HG03103 (cell line): ENCODE measurements at regions not wholly inside any gene's neighbourhood (a gene's known extent, or its start where the extent isn't known, plus 50 kb on each side); places are given as distances from the start of the nearest gene placed in this dataset.

Experiments used
- ATAC-seq: cut with Tn5 transposase; IDR thresholded peaks from one replicate; pipeline ENCODE4 v1.9.1; 2021; ENCODE audit warnings: low read depth; ENCODE audit not compliant: unreplicated experiment

GRCh38 chr12:34361721-34362316 is 339.5 kb downstream of the ALG10 start:
- no peak for ATAC-seq

DNA sequence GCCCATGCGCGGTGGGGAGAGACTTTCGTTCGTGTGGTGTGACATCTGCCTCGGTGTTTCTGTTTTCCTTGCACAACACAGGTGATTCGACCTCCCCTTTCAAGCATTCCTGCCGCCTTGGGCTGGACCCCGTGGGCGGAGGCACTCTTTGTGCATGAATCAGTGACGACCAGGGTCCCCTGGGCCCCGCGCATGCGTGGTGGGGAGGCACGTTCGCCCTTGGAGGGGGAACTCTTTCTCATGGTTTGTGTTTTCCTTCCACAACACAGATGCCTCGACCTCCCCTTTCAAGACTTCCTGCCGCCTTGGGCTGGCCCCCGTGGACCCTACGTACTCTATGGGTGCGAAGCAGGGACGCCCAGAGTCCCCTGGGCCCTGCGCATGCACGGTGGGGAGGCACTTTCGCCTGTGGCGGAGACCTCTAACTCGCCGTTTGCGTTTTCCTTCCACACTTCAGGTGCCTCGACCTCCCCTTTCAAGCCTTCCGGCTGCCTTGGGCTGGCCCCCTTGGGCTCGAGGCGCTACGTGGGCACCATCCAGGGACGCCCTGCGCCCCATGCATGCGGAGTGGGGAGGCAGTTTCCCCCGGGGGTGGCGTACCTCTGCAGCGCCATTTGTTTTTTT is 340.9 kb downstream of the ALG10 start:
- no peak for ATAC-seq

GRCh38 chr12:34368079-34368478 is 345.8 kb downstream of the ALG10 start:
- ATAC-seq: no peak

GRCh38 chr12:34371050-34371449 is 348.8 kb downstream of the ALG10 start:
- ATAC-seq: no peak

DNA sequence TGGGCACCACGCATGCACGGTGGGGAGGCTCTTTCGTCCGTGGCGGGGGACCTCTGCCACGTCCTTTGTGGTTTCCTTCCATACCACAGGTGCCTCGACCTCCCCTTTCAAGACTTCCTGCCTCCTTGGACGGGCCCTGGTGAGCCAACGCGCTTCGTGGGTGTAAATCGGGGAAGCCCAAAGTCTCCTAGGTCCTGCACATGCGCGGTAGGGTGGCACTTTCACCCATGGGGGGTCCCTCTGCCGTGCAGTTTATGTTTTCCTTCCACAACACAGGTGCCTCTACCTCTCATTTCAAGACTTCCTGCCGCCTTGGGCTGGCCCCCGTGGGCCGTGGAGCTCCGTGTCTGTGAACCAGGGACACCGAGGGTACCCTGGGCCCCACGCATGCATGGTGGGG is 349.7 kb downstream of the ALG10 start:
- ATAC-seq: no peak

- no peak for ATAC-seq
Measured at GRCh38 chr12:34373926-34374325, 351.6 kb downstream of the ALG10 start.

- no peak for ATAC-seq
Measured at GRCh38 chr12:34376133-34376799, 354.0 kb downstream of the ALG10 start.

DNA sequence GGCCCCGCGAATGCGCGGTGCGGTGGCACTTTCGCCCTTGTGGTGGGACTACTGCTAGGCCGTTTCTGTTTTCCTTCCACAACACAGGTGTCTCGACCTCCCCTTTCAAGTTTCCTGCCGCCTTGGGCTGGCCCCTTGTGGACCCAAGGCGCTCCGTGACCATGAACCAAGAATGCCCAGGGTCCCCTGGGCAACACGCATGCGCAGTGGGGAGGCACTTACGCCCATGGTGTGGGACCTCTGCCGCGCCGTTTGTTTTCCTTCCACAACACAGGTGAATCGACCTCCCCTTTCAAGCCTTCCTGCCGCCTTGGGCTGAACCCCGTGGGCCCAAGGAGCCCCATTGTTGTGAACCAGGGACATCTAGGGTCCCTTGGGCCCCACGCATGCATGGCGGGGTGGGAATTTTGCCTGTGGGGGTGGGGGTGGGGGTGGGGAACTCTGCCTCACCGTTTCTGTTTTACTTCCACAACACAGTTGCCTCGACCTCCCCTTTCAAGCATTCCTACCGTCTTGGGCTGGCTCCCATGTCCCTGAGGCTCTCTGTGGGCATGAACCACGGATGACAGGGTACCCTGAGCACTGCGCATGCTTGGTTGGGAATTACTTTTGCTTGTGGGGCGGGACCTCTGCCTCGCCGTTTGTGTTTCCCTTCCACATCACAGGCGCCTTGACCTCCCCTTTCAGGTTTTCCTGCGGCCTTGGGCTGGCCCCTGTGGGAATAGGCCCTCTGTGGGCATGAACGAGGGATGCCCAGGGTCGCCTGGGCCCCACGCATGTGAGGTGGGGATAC is 355.1 kb downstream of the ALG10 start:
- no peak for ATAC-seq

- no peak for ATAC-seq
Measured at GRCh38 chr12:34379142-34379541, 356.8 kb downstream of the ALG10 start.

DNA sequence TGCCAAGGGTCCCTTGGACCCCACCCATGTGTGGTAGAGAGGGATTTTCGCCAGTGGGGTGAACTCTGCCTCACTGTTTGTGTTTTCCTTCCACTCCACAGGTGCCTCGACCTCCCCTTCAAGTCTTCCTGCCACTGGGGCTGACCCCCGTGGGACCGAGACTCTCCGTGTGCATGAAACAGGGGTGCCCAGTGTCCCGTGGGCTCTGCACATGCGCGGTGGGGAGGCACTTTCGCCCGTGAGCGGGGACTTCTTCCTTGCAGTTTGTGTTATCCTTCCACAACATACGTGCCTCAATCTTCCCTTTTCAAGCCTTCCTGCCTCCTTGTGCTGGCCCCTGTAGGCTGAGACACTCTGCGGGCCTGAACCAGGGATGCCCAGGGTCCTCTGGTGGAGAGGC is 362.4 kb downstream of the ALG10 start:
- ATAC-seq: no peak

DNA sequence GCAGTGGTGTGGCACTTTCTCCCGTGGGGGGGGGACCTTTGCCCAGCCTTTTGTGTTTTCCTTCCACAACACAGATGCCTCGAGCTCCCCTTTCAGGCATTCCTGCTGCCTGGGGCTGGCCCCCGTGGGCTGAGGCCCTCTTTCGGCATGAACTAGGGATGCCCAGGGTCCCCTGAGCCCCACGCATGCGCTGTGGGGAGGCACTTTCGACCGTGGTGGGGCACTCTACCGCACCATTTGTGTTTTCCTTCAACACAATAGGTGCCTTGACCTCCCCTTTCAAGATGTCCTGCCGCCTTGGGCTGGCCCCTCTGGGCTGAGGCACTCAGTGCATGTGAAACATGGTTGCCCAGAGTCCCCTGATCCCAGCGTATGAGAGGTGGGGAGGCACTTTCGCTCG is 363.7 kb downstream of the ALG10 start:
- ATAC-seq: no peak

- no peak for ATAC-seq
Measured at GRCh38 chr12:34386621-34387255, 364.4 kb downstream of the ALG10 start.

GRCh38 chr12:34387711-34388635 is 365.7 kb downstream of the ALG10 start:
- ATAC-seq: no peak

DNA sequence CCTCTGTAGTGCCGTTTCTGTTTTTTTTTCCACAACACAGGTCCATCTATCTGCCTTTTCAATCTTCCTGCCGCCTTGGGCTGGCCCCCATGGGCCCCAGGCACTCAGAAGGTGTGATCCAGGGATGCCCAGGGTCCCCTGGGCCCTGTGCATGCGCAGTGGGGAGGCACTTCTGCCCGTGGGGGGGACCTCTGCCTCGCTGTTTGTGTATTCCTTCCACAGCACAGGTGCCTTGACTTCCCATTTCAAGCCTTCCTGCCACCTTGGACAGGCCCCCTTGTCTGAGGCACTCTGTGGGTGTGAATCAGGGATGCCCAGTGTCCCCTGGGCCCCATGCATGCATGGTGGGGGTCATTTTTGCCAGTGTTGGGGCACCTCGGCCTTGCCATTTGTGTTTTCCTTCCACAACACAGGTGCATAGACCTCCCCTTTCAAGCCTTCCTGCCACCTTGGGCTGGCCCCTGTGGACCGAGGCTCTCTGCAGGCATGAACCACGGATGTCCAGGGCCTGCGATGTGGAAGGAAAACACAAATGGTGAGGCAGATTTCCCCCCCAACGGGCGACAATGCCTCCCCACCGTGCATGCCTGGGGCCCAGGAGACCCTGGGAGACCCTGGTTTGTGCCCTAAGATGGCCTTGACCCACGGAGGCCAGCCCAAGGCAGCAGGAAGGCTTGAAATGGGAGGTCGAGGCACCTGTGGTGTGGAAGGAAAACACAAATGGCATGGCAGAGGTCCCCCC is 366.5 kb downstream of the ALG10 start:
- ATAC-seq: no peak

GRCh38 chr12:34389378-34390170 is 367.3 kb downstream of the ALG10 start:
- ATAC-seq: no peak

DNA sequence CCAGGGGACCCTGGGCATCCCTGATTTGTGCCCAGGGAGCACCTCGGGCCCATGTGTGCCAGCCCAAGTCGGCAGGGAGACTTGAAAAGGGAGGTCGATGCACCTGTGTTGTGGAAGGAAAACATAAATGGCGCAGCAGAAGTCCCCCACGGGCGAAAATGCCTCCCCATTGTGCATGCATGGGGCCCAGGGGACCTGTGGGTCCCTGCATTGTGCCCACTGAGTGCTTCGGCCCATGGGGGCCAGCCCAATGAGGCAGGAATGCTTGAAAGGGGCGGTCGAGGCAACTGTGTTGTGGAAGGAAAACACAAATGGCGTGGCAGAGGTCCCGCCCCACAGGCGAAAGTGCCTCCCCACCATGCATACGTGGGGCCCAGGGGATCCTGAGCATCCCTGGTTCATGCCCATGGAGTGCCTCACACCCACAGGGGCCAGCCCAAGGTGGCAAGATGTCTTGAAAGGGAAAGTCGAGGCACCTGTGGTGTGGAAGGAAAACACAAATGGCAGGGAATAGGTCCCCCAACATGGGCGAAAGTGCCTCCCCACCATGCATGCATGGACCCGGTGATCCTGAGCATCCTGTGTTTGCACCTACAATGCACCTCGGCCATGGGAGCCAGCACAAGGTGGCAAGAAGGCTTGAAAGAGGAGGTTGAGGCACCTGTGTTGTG is 368.0 kb downstream of the ALG10 start:
- ATAC-seq: no peak

GRCh38 chr12:34390846-34391700 is 368.8 kb downstream of the ALG10 start:
- no peak for ATAC-seq
